ENCODE measurements at regions not wholly inside any gene's neighbourhood (a gene's known extent, or its start where the extent isn't known, plus 50 kb on each side); places are given as distances from the start of the nearest gene placed in this dataset.
"Not testable (repeated sequence)": the region's sequence is repeated elsewhere in the genome, so short reads cannot be mapped to it uniquely, and the experiment has no call there.

DNA sequence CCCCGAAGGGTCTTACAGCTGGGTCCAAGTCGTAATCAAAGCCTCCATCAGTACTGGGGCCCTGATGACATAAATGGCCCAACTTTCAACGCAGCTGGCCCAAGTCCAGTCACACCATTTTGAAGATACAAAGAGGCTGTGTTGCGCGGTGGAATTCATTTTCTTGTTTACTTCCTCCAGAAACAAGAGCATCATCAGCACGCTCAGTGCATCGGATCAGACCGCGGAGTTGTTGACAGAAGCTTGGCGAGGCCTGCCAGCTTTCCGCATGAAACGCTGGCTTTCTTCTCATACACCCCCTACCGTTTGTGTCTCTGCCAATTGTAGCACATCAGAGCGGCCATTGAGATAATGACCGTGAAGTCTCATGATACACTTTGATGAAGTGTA lies 101.7 kb upstream of the SPATA31D4 start:
- DNase-seq (ENCODE audit: low read depth): no peak
- no peak overlapping the region for H3K4me3 ChIP-seq (ENCODE audit: low read length)
- TF ChIP-seq, protein P1, sequence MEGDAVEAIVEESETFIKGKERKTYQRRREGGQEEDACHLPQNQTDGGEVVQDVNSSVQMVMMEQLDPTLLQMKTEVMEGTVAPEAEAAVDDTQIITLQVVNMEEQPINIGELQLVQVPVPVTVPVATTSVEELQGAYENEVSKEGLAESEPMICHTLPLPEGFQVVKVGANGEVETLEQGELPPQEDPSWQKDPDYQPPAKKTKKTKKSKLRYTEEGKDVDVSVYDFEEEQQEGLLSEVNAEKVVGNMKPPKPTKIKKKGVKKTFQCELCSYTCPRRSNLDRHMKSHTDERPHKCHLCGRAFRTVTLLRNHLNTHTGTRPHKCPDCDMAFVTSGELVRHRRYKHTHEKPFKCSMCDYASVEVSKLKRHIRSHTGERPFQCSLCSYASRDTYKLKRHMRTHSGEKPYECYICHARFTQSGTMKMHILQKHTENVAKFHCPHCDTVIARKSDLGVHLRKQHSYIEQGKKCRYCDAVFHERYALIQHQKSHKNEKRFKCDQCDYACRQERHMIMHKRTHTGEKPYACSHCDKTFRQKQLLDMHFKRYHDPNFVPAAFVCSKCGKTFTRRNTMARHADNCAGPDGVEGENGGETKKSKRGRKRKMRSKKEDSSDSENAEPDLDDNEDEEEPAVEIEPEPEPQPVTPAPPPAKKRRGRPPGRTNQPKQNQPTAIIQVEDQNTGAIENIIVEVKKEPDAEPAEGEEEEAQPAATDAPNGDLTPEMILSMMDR (IDR thresholded peaks at IDR 0.05; ENCODE audit: insufficient read depth, low read depth, low read length, missing control alignments): no peak

DNA sequence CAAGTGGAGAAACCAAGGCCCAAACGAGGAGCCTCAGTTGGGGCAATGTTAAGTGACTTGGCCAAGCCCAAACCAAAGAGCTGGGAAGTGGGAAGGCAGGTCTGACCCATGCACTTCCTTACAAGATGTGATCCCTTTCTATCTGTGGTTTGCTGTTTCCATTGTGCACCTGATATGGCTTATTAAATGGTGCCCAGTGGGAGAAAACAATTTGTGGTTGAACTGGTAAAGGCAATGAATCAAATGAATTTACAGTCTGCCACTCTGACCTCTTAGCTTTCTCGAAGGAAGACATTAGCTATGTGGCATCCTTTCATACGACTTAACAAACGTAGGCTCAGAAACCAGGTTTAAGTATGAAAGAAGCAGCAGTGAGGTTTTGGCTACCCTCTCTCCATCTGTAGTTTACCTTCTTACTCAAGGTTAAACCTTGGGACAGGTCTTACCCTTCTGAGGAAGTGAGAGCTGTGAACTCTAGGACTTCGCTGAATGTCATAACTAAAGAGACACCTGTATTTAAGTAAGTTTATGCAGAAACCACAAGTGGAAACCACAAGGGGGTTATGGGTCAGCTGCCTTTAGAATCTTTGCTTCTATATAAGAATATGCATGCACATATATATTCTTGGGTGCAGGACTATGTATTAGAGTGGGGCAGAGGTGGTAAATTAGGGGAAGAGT lies 100.5 kb upstream of the SPATA31D4 start:
- no peak for DNase-seq (ENCODE audit: low read depth)
- TF ChIP-seq, protein P1 (IDR thresholded peaks at IDR 0.05; ENCODE audit: insufficient read depth, low read depth, low read length, missing control alignments): no peak
- H3K4me3 ChIP-seq (ENCODE audit: low read length): no peak overlapping the region

DNA sequence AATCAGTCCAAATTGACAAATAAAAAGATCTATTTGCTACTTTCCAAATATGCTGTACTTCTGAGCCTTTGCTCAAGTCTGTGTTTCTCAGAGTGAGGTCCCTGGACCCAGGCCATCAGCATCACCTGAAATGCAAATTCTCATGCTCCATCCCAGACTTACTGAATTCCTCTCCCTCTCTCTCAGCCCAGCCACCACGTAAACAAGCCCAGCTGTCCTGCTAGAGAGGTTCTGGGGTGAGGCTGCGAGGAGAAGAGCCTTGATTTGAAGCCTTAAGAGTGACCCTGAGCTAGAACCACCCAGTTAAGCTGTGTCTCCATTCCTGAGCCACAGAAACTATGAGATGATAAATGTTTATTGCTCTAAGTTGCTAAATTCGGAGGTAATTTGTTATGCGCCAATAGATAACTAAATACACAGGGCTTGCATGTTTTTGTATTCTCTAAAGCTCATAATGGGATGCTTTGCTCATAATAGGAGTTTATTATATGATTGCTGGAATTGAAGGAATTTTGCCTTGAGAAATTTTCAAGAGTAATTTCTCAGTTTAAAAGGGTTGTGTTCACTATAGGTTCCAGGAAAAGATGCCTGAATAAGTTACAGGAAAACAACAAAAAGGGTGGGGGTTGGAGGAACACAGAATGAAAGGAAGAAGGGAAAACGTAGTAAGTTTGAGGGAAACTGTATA lies 98.9 kb upstream of the SPATA31D4 start:
- TF ChIP-seq, protein P1 (IDR thresholded peaks at IDR 0.05; ENCODE audit: insufficient read depth, low read depth, low read length, missing control alignments): no peak
- no peak for DNase-seq (ENCODE audit: low read depth)
- H3K4me3 ChIP-seq (ENCODE audit: low read length): no peak overlapping the region

GRCh38 chr9:81830431-81830830 lies 97.8 kb upstream of the SPATA31D4 start:
- DNase-seq (ENCODE audit: low read depth); H3K4me3 ChIP-seq (ENCODE audit: low read length): not testable (repeated sequence)

- TF ChIP-seq, protein P1 (IDR thresholded peaks at IDR 0.05; ENCODE audit: insufficient read depth, low read depth, low read length, missing control alignments): no peak
- no peak overlapping the region for H3K4me3 ChIP-seq (ENCODE audit: low read length)
- no peak for DNase-seq (ENCODE audit: low read depth)
These were observed 95.5 kb upstream of the SPATA31D4 start for GRCh38 chr9:81832571-81833285.

DNA sequence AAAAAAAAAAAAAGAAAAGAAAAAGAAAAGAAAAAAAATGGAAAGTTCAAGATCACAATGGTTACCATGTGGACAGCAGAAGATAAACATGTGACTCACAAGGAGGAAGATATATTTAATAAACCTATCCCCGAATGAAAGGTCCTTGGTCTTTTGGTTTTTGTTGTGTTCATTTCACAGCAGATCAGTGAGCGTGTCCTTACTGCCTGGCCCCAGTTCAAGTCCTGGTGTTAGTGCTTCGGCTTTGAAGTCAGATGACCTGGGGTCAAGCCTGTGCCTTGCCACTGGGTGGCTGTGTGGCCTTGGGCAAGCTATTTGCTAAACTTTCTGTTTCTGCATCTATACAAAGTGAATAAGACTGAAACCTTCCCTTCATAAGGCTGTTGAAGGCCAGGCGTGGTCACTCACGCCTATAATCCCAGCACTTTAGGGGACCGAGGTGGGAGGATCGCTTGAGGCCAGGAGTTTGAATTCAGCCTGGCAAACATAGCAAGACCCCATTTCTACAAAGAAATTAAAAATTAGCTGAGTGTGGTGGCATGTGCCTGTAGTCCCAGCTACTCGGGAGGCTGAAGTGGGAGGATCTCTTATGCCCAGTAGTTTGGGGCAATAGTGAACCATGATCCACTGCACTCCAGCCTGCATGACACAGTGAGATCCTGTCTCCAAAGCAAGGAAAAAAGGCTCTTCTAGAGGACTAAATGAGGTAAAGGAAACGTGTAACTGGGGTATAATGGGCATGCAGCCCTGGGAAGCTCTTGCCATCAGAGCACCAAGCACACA lies 94.5 kb upstream of the SPATA31D4 start:
- TF ChIP-seq, protein P1 (IDR thresholded peaks at IDR 0.05; ENCODE audit: insufficient read depth, low read depth, low read length, missing control alignments): no peak
- DNase-seq (ENCODE audit: low read depth): no peak
- no peak overlapping the region for H3K4me3 ChIP-seq (ENCODE audit: low read length)

DNA sequence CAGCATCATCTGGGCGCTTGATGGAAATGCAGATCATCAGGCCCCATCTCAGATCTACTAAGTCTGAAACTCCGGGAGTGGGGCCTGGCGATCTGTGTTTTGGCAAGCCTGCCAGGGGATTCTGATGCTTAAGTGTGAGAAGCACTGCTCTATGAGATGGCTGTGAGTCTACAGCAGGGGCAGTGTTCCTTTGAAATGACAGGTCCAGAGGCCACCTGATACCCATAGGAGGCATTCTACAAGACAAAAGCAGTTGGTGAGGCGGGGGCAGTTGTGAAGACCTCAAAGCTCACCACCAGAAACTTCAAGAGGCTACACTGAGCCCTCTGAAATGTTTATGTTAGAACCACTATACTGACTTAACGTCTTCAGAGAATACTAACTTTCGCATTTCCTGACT lies 86.9 kb upstream of the SPATA31D4 start:
- DNase-seq (ENCODE audit: low read depth): no peak
- TF ChIP-seq, protein P1 (IDR thresholded peaks at IDR 0.05; ENCODE audit: insufficient read depth, low read depth, low read length, missing control alignments): no peak
- no peak overlapping the region for H3K4me3 ChIP-seq (ENCODE audit: low read length)
